HG03575 (cell line): ENCODE measurements at regions not wholly inside any gene's neighbourhood (a gene's known extent, or its start where the extent isn't known, plus 50 kb on each side); places are given as distances from the start of the nearest gene placed in this dataset.

Source experiments
- ATAC-seq: cut with Tn5 transposase; IDR thresholded peaks from one replicate; pipeline ENCODE4 v1.9.1; 2021; ENCODE audit not compliant: unreplicated experiment, insufficient number of reproducible peaks, low FRiP score; ENCODE audit errors: extremely low read depth

DNA sequence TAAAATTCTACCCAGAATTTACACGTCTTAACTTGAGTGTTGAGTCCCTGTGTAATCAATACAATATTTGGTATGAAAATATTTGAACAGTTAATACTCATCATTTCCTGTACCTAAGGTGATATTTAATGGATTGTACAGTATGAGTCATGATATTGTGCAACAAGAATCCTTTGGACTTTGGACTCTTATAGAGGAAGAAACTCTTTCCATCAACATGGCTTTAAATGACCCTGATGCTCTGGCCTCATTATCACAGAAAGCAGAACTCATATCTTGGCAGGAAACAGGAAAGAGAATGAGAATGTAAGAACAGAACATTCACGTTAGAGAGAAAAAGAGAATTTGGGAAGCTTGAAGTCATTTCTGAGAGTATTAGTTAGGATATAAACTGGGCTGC, 168.8 kb upstream of the B3GALT2 start:
- no peak for ATAC-seq

- no peak for ATAC-seq
These were observed 162.5 kb upstream of the B3GALT2 start for GRCh38 chr1:193348769-193349535.

GRCh38 chr1:193348091-193348768, 161.8 kb upstream of the B3GALT2 start:
- ATAC-seq: no peak

DNA sequence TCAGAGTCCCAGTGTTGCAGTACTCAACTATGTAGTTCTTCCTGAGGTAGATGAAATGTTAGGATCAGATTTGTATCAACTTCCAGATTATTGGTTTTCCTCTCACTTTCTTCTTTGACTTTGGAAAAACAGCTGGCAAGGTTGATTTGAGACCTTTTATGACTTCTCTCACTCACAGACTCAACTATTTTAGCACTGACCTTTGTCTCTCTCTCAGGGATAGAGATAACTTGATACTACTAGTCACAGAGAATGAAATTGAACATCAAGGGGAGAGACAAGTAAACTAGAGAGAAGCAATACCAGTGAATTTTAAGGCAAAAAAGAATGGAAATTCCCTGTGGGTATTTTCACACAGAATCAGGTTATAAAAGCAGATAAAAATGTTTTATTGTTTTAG, 159.7 kb upstream of the B3GALT2 start:
- ATAC-seq: no peak

DNA sequence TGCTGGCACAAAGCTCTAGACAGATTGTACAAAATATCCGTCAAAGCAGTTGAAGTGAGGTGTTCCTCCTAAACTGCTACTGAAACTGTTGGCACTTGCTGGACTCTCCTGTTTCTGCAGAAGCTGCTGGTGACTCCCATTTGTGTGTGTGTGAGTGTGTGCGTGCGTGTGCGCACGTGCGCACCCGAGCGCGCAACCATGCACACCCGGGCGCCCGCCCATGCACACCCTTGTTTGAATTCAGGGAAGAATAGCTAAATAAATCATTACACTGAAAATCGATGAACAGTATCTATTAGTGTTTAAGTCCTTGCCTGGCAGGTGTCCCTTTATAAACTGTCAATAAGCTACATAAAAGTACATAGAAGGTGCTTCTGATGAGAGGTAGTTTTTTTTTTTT, 156.4 kb upstream of the B3GALT2 start:
- no peak for ATAC-seq

GRCh38 chr1:193340331-193340730, 153.9 kb upstream of the B3GALT2 start:
- ATAC-seq: no peak

DNA sequence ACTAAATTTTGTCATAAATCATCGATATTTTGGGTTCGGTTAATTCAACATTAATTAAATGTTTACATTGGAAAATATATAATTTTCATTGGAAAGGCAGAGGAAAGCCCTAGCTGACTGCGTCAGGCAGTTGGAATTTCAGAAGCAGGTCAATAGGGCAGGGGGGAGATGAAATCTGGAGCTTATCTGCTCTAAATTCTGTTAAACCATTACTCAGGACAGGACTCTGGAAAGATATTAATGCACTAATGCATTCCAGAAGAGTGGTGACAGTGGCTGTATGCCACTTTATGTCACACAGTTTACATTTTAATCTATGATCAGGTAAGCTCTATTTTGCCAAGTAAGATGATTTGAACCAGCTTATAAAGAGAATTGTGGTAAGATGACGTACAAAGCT, 153.0 kb upstream of the B3GALT2 start:
- no peak for ATAC-seq

DNA sequence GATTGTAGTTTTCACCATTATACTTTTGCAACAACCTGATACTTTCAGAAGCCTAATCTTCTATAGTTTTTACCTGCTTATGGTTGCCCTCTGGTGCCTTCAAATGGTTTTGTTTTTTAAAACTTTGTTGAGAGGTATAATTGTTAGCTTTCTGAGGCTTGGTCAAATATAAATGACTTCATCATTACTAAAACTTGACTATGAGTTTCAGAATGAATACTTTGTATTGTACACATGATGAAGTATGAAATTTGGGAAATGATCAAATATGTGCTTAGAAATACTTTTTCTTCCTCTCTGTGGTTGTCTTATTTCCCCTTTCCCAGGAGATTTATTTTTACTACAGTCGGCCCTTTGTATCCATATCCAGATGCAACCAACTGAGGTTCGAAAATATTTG, 151.8 kb upstream of the B3GALT2 start:
- no peak for ATAC-seq

- no peak for ATAC-seq
These were observed 149.5 kb upstream of the B3GALT2 start for GRCh38 chr1:193335806-193336428.

DNA sequence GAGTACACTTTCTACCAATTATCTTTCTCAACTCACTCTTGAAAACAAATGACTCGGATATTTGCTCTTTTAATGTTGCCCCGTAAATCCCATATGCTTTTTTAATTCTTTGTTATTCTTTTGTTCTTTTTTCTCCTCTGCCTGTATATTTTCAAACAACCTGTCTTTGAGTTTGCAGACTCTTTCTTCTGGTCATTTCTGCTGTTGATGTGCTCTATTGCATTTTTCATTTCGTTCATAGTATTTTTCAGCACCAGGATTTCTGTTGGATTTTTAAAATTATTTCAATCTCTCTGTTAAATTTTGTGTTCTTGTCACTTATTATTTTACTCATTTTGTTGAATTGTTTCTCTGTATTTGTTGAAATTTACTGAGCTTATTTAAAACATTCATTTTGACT, 146.8 kb upstream of the B3GALT2 start:
- no peak for ATAC-seq

DNA sequence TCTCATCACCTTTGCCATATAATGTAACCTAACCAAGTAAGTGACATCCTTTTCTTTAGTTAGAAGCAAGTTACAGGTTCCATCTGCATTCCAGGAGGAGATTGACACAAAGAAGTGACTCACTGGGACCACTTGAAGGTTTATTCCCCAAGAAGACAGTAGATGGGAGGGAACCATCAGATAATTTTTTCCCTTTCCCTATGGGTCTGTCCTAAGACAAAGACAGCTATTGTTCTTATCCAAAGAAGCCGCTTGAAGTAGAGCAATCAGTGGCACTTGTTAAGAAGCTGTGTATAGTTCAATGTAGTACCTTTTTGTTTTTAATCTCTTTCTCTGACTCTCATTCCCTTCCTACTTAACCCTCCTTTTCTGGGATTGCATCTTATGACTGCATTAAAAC, 139.9 kb upstream of the B3GALT2 start:
- ATAC-seq: no peak

DNA sequence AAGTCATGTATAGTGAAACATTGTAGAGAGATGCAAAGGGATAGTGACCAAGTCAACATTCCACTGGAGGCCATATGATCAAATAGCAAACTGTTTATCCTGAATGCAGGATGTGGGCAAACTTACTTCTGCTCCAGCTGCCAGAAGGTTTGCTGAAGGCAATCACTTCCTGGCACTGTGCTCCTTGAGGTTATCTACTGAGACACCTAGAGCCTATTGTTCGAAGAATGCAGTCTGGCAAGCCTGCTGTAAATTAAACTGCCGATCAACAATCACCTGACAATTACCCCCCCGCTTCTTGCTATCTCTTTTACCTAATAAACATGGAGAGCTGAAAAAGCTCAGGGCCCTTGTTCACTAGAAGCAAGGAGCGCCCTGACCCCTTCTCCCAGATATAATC, 139.4 kb upstream of the B3GALT2 start:
- ATAC-seq: no peak

DNA sequence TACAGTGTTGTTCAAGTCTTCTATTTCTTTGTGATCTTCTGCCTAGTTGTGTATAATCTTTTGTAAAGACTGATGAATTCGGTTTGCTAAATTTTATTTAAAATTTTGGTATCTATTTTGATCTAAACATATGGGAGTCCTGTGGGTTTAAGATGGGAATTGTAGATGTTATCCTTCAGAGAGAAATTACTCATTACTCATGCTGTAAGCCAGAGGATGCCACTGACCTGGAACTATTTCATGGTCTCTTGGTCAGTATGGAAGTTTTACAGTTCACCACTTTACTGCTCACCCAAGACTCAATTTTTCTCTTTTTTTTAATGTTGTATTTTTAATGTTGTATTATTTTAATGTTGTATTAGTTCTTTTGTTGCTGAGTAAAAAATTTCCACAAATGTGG, 138.6 kb upstream of the B3GALT2 start:
- no peak for ATAC-seq

- ATAC-seq: no peak
These were observed 135.8 kb upstream of the B3GALT2 start for GRCh38 chr1:193322211-193322610.

DNA sequence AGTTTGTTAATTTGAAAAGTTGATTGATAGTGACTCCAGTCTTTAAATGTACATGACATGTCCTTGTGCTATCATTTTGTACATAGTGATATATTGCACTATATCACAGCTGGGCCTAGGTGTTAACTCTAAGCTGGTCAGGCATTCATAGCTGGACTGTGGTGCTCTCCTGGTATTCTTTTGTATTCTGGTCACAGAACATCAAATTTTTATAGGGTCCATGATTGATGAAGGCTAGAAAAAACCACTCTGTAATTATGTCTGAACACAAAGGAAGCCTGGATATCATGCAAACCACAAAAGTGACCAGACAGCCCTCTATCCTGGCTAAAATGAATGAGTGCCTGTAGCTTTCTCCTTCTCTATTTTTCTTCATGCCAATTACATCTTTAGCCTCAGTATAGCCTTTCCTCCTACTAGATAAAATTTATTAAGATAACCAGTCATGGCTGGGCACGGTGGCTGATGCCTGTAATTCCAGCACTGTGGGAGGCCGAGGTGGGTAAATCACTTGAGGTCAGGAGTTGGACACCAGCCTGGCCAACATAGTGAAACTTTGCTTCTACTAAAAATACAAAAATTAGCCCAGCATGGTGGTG, 134.9 kb upstream of the B3GALT2 start:
- no peak for ATAC-seq

GRCh38 chr1:193320270-193320669, 133.9 kb upstream of the B3GALT2 start:
- no peak for ATAC-seq

DNA sequence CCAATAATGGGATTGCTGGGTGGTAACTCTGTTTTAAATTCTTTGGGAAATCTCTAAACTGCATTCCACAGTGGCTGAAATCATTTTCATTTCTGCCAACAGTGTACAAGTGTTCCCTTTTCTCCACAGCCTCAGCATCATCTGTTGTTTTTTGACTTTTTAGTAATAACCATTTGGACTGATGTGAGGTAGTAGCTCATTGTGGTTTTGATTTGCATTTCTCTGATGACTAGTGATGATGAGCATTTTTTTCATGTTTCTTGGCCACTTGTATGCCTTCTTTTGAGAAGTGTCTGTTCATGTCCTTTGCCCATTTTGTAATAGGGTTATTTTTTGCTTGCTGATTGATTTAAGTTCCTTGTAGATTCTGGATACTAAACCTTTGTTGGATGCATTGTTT, 131.9 kb upstream of the B3GALT2 start:
- no peak for ATAC-seq

DNA sequence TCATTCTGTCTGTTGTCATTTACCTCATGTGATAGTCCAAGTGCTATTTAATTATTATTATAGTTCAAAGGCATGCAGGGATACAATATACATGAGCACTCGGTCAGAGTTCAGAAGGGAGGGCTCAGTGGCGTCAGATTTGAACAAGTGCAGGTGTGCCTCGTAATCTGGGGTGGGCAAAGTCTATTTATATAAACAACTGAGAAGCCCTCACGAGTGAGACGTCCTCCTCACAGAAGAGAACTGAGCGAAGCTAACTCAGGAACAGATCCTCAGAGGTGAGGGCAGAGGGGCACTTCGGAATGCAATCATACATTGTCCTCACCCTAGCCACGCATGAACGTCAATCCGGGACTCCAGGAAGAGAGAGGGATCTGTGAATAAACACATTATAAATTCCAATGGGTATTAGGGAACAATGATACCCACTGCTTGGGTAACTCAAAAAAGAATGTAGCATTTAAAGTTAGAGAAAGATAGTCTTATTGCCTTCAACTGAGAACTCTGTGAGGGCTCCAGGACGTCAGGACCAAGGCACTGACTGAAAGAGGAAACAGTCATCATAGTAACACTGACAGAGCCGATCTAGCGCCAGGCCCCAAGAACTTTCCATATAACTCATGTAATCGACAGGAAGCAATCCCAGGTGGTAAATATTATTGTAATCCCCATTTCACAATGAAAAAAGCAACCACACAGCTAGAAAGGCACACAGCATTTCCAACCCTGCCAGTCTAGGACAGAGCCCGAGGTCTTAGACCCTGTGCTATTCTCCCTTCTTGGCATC, 127.1 kb upstream of the B3GALT2 start:
- ATAC-seq: no peak

GRCh38 chr1:193312432-193312831, 126.0 kb upstream of the B3GALT2 start:
- no peak for ATAC-seq
